Astrocyte (in vitro differentiated cells and primary cell): ENCODE measurements at regions not wholly inside any gene's neighbourhood (a gene's known extent, or its start where the extent isn't known, plus 50 kb on each side); places are given as distances from the start of the nearest gene placed in this dataset.

Experiments used
- DNase-seq: peaks from one replicate; pipeline ENCODE4 v3.0.0-alpha.2; 2010; ENCODE audit warnings: low read depth
- FAIRE-seq: peaks from 2 replicates; lab custom pipeline; 2011; peaks lifted over from hg19 to GRCh38; lab: Jason Lieb, UNC
- H2AFZ ChIP-seq: 2 replicates; pipeline ENCODE4 v1.6.0; 2012; ENCODE audit warnings: low read depth, low read length, inconsistent platforms
- H3K27ac ChIP-seq: 2 replicates; pipeline ENCODE4 v1.5.1; 2011; ENCODE audit warnings: low read depth, low read length, inconsistent platforms
- H3K27me3 ChIP-seq: 2 replicates; pipeline ENCODE4 v1.6.0; 2011; ENCODE audit warnings: low read length, inconsistent platforms; ENCODE audit not compliant: insufficient read depth
- H3K36me3 ChIP-seq: 2 replicates; pipeline ENCODE4 v1.5.1; 2011; ENCODE audit warnings: low read length, inconsistent platforms; ENCODE audit not compliant: insufficient read depth
- H3K4me1 ChIP-seq: 2 replicates; pipeline ENCODE4 v1.5.1; 2011; ENCODE audit warnings: low read length, inconsistent platforms; ENCODE audit not compliant: insufficient read depth
- H3K4me2 ChIP-seq: 2 replicates; pipeline ENCODE4 v1.6.0; 2012; ENCODE audit warnings: low read length, inconsistent platforms
- H3K4me3 ChIP-seq: 2 replicates; pipeline ENCODE4 v1.5.1; 2011; ENCODE audit warnings: low read depth, mild to moderate bottlenecking, low read length, inconsistent platforms; ENCODE audit not compliant: insufficient read depth
- H3K79me2 ChIP-seq: 2 replicates; pipeline ENCODE4 v1.6.0; 2012; ENCODE audit warnings: mild to moderate bottlenecking, low read length, inconsistent platforms; ENCODE audit not compliant: insufficient read depth
- H3K9ac ChIP-seq: 2 replicates; pipeline ENCODE4 v1.6.0; 2012; ENCODE audit warnings: mild to moderate bottlenecking, low read length, inconsistent platforms
- H3K9me3 ChIP-seq: 2 replicates; pipeline ENCODE4 v1.5.1; 2012; ENCODE audit warnings: low read depth, mild to moderate bottlenecking, low read length, inconsistent platforms; ENCODE audit not compliant: insufficient read depth
- H4K20me1 ChIP-seq: 2 replicates; pipeline ENCODE4 v1.6.0; 2012; ENCODE audit warnings: low read length, inconsistent platforms; ENCODE audit not compliant: insufficient read depth
- H3K27ac Mint-ChIP-seq: one replicate; pipeline ENCODE4 v1.8.0; 2021; ENCODE audit warnings: mild to moderate bottlenecking, mixed read lengths; ENCODE audit not compliant: unreplicated experiment
- H3K27me3 Mint-ChIP-seq: one replicate; pipeline ENCODE4 v1.8.0; 2021; ENCODE audit warnings: low read depth, mixed read lengths; ENCODE audit not compliant: unreplicated experiment
- H3K36me3 Mint-ChIP-seq: one replicate; pipeline ENCODE4 v1.8.0; 2021; ENCODE audit warnings: low read depth, mixed read lengths; ENCODE audit not compliant: unreplicated experiment
- H3K4me1 Mint-ChIP-seq: one replicate; pipeline ENCODE4 v1.8.0; 2021; ENCODE audit warnings: low read depth, mixed read lengths; ENCODE audit not compliant: unreplicated experiment
- H3K4me3 Mint-ChIP-seq: one replicate; pipeline ENCODE4 v1.8.0; 2021; ENCODE audit warnings: mild to moderate bottlenecking, moderate library complexity, mixed read lengths; ENCODE audit not compliant: unreplicated experiment
- H3K9me3 Mint-ChIP-seq: one replicate; pipeline ENCODE4 v1.8.0; 2021; ENCODE audit warnings: mild to moderate bottlenecking, mixed read lengths; ENCODE audit not compliant: unreplicated experiment
- EZH2 ChIP-seq: IDR thresholded peaks from 2 replicates; pipeline ENCODE4 v1.6.1; 2012; ENCODE audit warnings: mild to moderate bottlenecking, low read length, inconsistent platforms; ENCODE audit not compliant: insufficient read depth
- TF ChIP-seq, protein P1 (sequence below): IDR thresholded peaks from 2 replicates; pipeline ENCODE4 v1.5.1; 2011; ENCODE audit warnings: low read depth, mild to moderate bottlenecking, inconsistent platforms, low read length, moderate library complexity; ENCODE audit not compliant: insufficient read depth

DNA sequence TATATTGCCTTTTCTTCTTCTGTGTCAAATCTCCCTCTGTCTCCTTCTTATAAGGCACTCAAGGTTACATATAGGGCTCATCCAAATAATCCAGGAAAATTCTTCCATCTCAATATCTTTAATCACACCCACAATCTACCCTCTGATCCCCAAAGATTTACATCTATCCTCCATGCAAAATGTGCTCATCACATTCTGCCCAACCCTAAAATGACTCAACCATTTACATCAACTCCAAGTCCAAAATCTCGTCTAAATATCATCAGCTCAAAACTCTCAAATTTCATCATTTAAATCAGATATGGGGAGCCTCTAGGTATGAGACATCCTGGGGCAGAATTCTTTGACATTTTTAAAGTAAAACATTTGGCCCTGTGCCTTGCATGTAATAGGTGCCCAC is 1349.8 kb downstream of the SUCLG1 start:
- no peaks in the 10 kb centered on the region for H3K36me3 ChIP-seq
- TF ChIP-seq EZH2 = no peak
- TF ChIP-seq, protein P1, sequence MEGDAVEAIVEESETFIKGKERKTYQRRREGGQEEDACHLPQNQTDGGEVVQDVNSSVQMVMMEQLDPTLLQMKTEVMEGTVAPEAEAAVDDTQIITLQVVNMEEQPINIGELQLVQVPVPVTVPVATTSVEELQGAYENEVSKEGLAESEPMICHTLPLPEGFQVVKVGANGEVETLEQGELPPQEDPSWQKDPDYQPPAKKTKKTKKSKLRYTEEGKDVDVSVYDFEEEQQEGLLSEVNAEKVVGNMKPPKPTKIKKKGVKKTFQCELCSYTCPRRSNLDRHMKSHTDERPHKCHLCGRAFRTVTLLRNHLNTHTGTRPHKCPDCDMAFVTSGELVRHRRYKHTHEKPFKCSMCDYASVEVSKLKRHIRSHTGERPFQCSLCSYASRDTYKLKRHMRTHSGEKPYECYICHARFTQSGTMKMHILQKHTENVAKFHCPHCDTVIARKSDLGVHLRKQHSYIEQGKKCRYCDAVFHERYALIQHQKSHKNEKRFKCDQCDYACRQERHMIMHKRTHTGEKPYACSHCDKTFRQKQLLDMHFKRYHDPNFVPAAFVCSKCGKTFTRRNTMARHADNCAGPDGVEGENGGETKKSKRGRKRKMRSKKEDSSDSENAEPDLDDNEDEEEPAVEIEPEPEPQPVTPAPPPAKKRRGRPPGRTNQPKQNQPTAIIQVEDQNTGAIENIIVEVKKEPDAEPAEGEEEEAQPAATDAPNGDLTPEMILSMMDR = no peak
- no peak overlapping the region for H3K27ac ChIP-seq
- H3K79me2 ChIP-seq = no peaks in the 10 kb centered on the region
- H3K9me3 ChIP-seq = no peaks in the 10 kb centered on the region
- no peak overlapping the region for H2AFZ ChIP-seq
- H3K4me2 ChIP-seq = no peak overlapping the region
- FAIRE-seq (no peak), DNase-seq (no peak)
- H3K4me3 ChIP-seq = no peak overlapping the region
- H3K27me3 ChIP-seq = no peaks in the 10 kb centered on the region
- H3K9ac ChIP-seq = no peak overlapping the region
- no peaks in the 10 kb centered on the region for H4K20me1 ChIP-seq
- H3K4me1 ChIP-seq = peaks cover 2% of the 10 kb centered on the region
- Mint-ChIP-seq H3K36me3 (no peaks in the 10 kb centered on the region), H3K4me1 (no peaks in the 10 kb centered on the region), H3K4me3 (no peak overlapping the region), H3K9me3 (peaks cover 3% of the 10 kb centered on the region), H3K27me3 (no peaks in the 10 kb centered on the region), H3K27ac (no peak overlapping the region)

DNA sequence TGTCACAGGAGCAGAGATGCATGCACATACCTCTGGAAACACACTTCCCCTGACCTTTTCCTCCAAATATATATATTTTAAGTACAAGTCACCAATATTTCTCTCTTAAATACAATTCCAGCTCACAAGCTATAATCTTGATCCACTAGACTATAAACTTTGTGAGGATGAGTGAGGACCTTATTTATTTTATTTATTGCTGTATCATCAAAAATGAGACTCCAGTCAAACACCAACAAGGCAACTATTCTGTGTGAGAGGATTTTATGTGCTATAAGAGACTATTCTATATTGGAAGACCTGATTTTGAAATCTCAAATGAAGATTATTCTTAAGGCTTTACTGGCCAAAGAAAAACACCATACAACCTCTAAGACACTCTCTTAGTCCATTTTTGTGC is 1352.2 kb downstream of the SUCLG1 start:
- Histone ChIP-seq H3K4me2 (no peak overlapping the region), H2AFZ (no peak overlapping the region), H3K36me3 (no peaks in the 10 kb centered on the region), H3K4me1 (peaks cover 7% of the 10 kb centered on the region), H4K20me1 (no peaks in the 10 kb centered on the region), H3K27ac (no peak overlapping the region), H3K9me3 (no peaks in the 10 kb centered on the region), H3K79me2 (no peaks in the 10 kb centered on the region), H3K4me3 (no peak overlapping the region), H3K27me3 (no peaks in the 10 kb centered on the region), H3K9ac (no peak overlapping the region)
- FAIRE-seq (no peak), DNase-seq (no peak)
- no peak overlapping the region for H3K4me3 Mint-ChIP-seq
- H3K4me1 Mint-ChIP-seq = peaks cover 7% of the 10 kb centered on the region
- H3K27ac Mint-ChIP-seq = no peak overlapping the region
- no peak for TF ChIP-seq EZH2
- TF ChIP-seq, protein P1 = no peak
- H3K36me3 Mint-ChIP-seq = no peaks in the 10 kb centered on the region
- no peaks in the 10 kb centered on the region for H3K27me3 Mint-ChIP-seq
- peaks cover 3% of the 10 kb centered on the region for H3K9me3 Mint-ChIP-seq

DNA sequence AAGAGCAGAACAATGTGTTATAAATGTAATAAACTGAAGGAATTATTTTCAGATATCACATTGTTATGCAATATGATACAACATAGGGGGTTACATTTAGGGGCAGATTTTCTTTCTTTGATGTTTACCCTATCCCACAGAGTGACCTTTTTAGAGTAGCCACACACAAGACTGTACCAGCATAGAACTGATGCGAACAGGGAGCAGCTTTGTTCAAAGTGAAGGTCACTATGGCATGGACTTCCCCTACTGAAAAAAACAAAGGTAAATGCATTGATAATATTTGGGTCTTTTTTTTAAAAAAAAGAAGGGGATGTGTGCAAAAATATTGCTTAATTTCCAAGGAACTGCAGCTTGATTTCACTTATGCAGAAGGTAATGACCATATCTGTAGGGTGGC is 1354.9 kb downstream of the SUCLG1 start:
- H3K4me1 Mint-ChIP-seq = peaks cover 7% of the 10 kb centered on the region
- TF ChIP-seq, protein P1 = no peak
- TF ChIP-seq EZH2 = no peak
- H3K79me2 ChIP-seq = no peaks in the 10 kb centered on the region
- H3K36me3 Mint-ChIP-seq = no peaks in the 10 kb centered on the region
- no peaks in the 10 kb centered on the region for H3K9me3 Mint-ChIP-seq
- no peaks in the 10 kb centered on the region for H3K9me3 ChIP-seq
- FAIRE-seq (peak; percentile 49), DNase-seq (no peak)
- no peaks in the 10 kb centered on the region for H4K20me1 ChIP-seq
- no peaks in the 10 kb centered on the region for H3K36me3 ChIP-seq
- no peaks in the 10 kb centered on the region for H3K27me3 Mint-ChIP-seq
- no peak overlapping the region for H2AFZ ChIP-seq
- H3K27me3 ChIP-seq = no peaks in the 10 kb centered on the region
- peaks cover 7% of the 10 kb centered on the region for H3K4me1 ChIP-seq
- H3K27ac ChIP-seq = peak overlapping the region; percentile 43
- no peak overlapping the region for H3K27ac Mint-ChIP-seq
- H3K4me2 ChIP-seq = peak overlapping the region; percentile 61
- no peak overlapping the region for H3K4me3 Mint-ChIP-seq
- H3K9ac ChIP-seq = no peak overlapping the region
- no peak overlapping the region for H3K4me3 ChIP-seq
